Heart right ventricle (tissue), 16 donors: ENCODE measurements at regions not wholly inside any gene's neighbourhood (a gene's known extent, or its start where the extent isn't known, plus 50 kb on each side); places are given as distances from the start of the nearest gene placed in this dataset.

Experiments
- ATAC-seq, 8 donors: fragments of 200-7000 bp; cut with Tn5 transposase; one replicate each; pipeline ENCODE4 v1.9.1; 2020; ENCODE audit warnings: mild to moderate bottlenecking in 8 of 8, moderate library complexity in 8 of 8, moderate number of reproducible peaks in 1 of 8
- DNase-seq, 2 donors: peaks; one replicate each; pipeline ENCODE4 v3.0.0-alpha.2; 2020
- H3K27ac ChIP-seq, 10 donors: fragments of 200-600 bp; sonication (generic) in 2 of 10; one replicate each; pipeline versions ENCODE4 v1.5.0 to v1.8.0; 2020 to 2022; ENCODE audit warnings: mild to moderate bottlenecking in 3 of 10
- H3K27me3 ChIP-seq, 7 donors: fragments of 200-600 bp; one replicate each; pipeline ENCODE4 v1.8.0; 2021 to 2022; ENCODE audit warnings: mild to moderate bottlenecking in 2 of 7
- H3K36me3 ChIP-seq, 9 donors: fragments of 200-600 bp; sonication (generic) in 1 of 9; one replicate each; pipeline versions ENCODE4 v1.5.0 to v1.8.0; 2020 to 2022; ENCODE audit warnings: mild to moderate bottlenecking in 2 of 9
- H3K4me1 ChIP-seq, 9 donors: fragments of 200-600 bp; sonication (generic) in 1 of 9; one replicate each; pipeline versions ENCODE4 v1.5.0 to v1.8.0; 2020 to 2022; ENCODE audit warnings: mild to moderate bottlenecking in 4 of 9
- H3K4me3 ChIP-seq, 10 donors: fragments of 200-600 bp; sonication (generic) in 2 of 10; one replicate each; pipeline versions ENCODE4 v1.5.0 to v1.8.0; 2020 to 2022; ENCODE audit warnings: mild to moderate bottlenecking in 7 of 10, moderate library complexity in 2 of 10
- H3K9me3 ChIP-seq, 11 donors: fragments of 200-600 bp in 10 of 11; sonication (generic) in 2 of 11; one replicate each; pipeline versions ENCODE4 v1.5.0 to v1.8.0; 2013 to 2022; ENCODE audit warnings: mild to moderate bottlenecking in 2 of 11, control low read depth in 1 of 11, moderate library complexity in 1 of 11
- CTCF ChIP-seq, 9 donors: fragments of 200-600 bp; sonication (generic) in 2 of 9; IDR thresholded peaks; one replicate each; pipeline versions ENCODE4 v1.5.0 to v1.8.0; 2021 to 2022; ENCODE audit warnings: antibody characterized with exemption in 9 of 9, mild to moderate bottlenecking in 5 of 9, moderate library complexity in 1 of 9
- WGBS, 2 donors: extraction: QIAGEN DNeasy Blood & Tissue Kit; methylation state at CpG; one replicate each; pipeline ENCODE4 v1.1.7; 2013; ENCODE audit warnings: inconsistent platforms in 1 of 2; 5-methylcytosine and 5-hydroxymethylcytosine counted together
- intact Hi-C, 10 donors: fragments of 100-400 bp; cut with DNase I; formaldehyde crosslinking; loops; one replicate each; pipeline versions ENCODE4 v1.11.1 to v1.14.2; 2022
- donor health status: Arrhythmogenic right ventricular cardiomyopathy.
- donor health status: ischemic (EF 13 %, LVEDD 7.1; RV severe dilation, severe dysfunction).
- donor health status: healthy with polysubstance abuse.
- donor health status: DM: no; HTN: yes; CAD: no.
- donor health status: DM: no; HTN: no; CAD: no.
- donor health status: ischemic (EF 25% LVEDD 6.9; RV normal size, moderate dysfunction).
- donor health status: ischemic (EF 25% LVEDD 5.7; RV mildly dilated, moderate dysfunction).
- donor health status: healthy.
- donor health status: DM: yes; HTN: yes; CAD: no.
- donor health status: Ischemic cardiomyopathy.
- donor health status: ischemic (EF 35%, LVEDD 5.7; RV mildly dilated, moderate dysfunction).
- donor health status: nonischemic (EF 11% LVEDD 7.7; RV severe dilation, severe dysfunction).
- donor health status: DM: yes; HTN: yes; CAD: no.
- donor health status: PGD.
- donor health status: ischemic (EF 29% LVEDD 5.4; RV normal size, mild dysfunction).
- donor health status: nonischemic (EF 23%, LVEDD 6.1; RV moderate dilation, normal function).

- intact Hi-C loops, result no loop called here
- Histone ChIP-seq H3K27me3 (no peaks in the 10 kb centered on the region), H3K4me1 (peaks cover 4 to 35% (median 19%) of the 10 kb centered on the region in 9 donors), H3K27ac (peak overlapping the region in 4 of 10 donors; percentile 56 to 76 (median 70)), H3K36me3 (no peaks in the 10 kb centered on the region), H3K4me3 (no peak overlapping the region), H3K9me3 (no peaks in the 10 kb centered on the region)
- no peak for TF ChIP-seq CTCF (IDR thresholded peaks at IDR 0.05)
- DNase-seq (no peak), ATAC-seq (no peak)
- WGBS, 2 donors, result 72 to 77% methylated on average over 14 of the region's 14 CpGs
Observed at GRCh38 chr14:32006263-32007110, 70.6 kb upstream of the ARHGAP5 start.

GRCh38 chr14:32007755-32008362, 69.2 kb upstream of the ARHGAP5 start:
- intact Hi-C loops, result no loop called here
- no peaks in the 10 kb centered on the region for H3K36me3 ChIP-seq
- no peak for DNase-seq
- H3K4me1 ChIP-seq, result peaks cover 4 to 40% (median 19%) of the 10 kb centered on the region in 9 donors
- peak overlapping the region in 9 of 10 donors; percentile 25 to 80 (median 68) for H3K27ac ChIP-seq
- WGBS, 2 donors, result 43 to 45% methylated on average over 2 of the region's 2 CpGs
- no peaks in the 10 kb centered on the region for H3K27me3 ChIP-seq
- peak; percentile 57 to 95 (median 68) for ATAC-seq
- no peaks in the 10 kb centered on the region for H3K9me3 ChIP-seq
- no peak overlapping the region for H3K4me3 ChIP-seq
- TF ChIP-seq CTCF (IDR thresholded peaks at IDR 0.05), result no peak

DNA sequence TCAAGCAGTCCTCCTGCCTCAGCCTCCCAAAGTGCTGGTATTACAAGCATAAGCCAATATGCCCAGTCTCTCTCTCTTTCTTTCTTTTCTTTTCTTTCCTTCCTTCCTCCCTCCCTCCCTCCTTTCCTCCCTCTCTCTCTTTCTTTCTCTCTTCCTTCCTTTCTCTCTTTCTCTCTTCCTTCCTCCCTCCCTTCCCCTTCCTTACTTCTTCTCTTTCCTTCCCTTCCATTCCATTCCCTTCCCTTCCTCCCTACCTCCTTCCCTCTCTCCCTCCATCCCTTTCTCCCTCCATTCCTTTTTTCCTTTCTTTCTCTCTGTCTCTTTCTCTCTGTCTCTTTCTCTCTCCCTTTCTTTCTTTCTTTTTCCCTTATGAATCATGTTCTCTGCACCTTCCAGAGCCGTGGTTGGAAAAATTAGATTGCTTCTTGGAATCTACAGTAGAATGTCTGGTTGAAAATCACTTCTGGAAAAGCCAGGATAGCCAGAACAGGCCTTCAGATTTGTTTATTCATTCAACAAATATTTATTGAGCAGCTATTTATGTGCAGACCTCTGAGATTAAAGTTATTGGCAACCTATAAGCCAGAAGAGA, 68.4 kb upstream of the ARHGAP5 start:
- no peak overlapping the region for H3K4me3 ChIP-seq
- DNase-seq (no peak), ATAC-seq (no peak)
- no peaks in the 10 kb centered on the region for H3K36me3 ChIP-seq
- intact Hi-C loops, result no loop called here
- H3K4me1 ChIP-seq, result peaks cover 4 to 40% (median 19%) of the 10 kb centered on the region in 9 donors
- TF ChIP-seq CTCF (IDR thresholded peaks at IDR 0.05), result no peak
- H3K9me3 ChIP-seq, result no peaks in the 10 kb centered on the region
- peak overlapping the region in 8 of 10 donors; percentile 49 to 80 (median 70) for H3K27ac ChIP-seq
- H3K27me3 ChIP-seq, result no peaks in the 10 kb centered on the region
- WGBS, 2 donors, result 87 to 91% methylated on average over 1 of the region's 1 CpG

GRCh38 chr14:32009221-32009975, 67.7 kb upstream of the ARHGAP5 start:
- intact Hi-C loops, result no loop called here
- peak overlapping the region in 4 of 10 donors; percentile 7 to 80 (median 51) for H3K27ac ChIP-seq
- peaks cover 4 to 46% (median 20%) of the 10 kb centered on the region in 9 donors for H3K4me1 ChIP-seq
- no peak for TF ChIP-seq CTCF (IDR thresholded peaks at IDR 0.05)
- DNase-seq (no peak), ATAC-seq (no peak)
- H3K9me3 ChIP-seq, result no peaks in the 10 kb centered on the region
- no peaks in the 10 kb centered on the region for H3K36me3 ChIP-seq
- no peaks in the 10 kb centered on the region for H3K27me3 ChIP-seq
- 65 to 73% methylated on average over 5 of the region's 5 CpGs for WGBS, 2 donors
- no peak overlapping the region for H3K4me3 ChIP-seq
